Glomerular visceral epithelial cell (primary cell): ENCODE measurements at regions not wholly inside any gene's neighbourhood (a gene's known extent, or its start where the extent isn't known, plus 50 kb on each side); places are given as distances from the start of the nearest gene placed in this dataset.

ENCODE experiments used
- DNase-seq: peaks from one replicate; pipeline ENCODE4 v3.0.0-alpha.2; 2016; ENCODE audit errors: extremely low spot score

DNA sequence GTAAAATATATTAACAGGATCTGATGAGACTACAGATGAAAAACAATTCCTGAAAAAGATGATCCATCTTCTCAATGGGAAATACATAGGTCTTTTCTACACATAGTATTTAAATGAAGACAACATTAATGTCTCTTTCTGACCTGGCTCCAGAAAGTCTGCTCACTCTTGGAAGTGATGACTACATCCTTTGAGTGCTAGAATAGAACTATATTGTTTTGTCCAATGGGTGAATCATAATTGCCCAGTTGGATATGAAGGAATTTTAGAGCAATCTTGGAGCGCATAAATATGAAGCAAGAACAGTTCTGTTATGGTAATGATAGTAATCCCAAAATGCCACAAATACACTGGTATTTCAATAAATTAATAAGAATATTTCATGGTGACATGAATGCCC, 322.1 kb downstream of the DEPDC1B start:
- no peak for DNase-seq

DNA sequence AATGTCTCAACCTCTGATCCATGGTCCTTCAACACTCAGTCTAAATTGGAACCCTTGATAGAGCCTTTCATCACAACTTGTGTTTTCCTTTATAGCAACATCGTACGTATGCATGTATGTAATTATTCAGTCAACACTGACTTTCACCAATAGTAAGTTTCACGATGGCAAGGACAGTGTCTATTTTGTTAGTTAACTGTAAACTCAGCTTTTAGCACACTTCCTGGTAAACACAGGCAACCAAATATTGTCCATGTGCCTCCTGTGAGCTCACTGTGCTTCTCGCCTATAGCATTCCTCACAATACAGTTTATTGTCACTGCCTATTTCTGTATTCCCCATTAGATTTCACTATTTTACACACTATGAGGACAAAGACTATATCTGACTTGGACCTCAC, 323.1 kb downstream of the DEPDC1B start:
- DNase-seq: no peak

DNA sequence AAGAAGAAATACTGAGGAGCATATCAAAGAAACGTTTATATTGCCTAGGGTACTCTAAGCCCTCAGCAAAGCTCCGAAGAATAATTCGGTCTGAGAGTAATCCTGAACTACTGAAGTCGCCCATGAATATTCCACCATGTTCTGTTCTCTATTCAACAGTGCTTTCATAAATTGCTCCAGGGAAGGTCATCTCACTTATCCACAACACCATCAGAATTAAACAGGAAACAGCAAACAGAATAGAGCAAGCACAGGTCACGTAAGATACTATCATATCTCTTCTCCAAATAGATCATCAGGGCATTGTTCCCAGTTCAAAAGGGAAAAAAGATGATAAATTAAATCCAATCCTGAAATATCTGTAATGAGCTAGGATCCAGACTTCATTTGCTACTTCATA, 325.6 kb downstream of the DEPDC1B start:
- no peak for DNase-seq

DNA sequence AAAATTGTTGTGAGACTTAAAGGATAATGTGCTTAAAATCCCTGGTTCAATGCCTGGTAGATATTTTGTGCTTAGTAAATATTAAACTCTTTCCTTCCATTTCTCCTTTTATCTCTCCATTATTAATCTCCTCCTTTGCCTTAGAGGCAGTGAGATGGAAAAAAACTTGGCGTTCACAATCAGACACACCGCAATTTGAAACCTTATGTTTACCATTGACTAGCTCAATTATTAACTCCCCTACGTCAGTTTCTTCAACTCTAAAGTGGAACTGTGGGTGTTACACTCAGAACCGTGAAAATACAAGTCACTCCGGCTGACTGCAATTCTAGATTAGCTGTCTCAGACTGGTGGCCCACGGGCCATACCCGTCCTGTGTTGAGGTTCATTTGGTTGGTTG, 327.2 kb downstream of the DEPDC1B start:
- no peak for DNase-seq

DNA sequence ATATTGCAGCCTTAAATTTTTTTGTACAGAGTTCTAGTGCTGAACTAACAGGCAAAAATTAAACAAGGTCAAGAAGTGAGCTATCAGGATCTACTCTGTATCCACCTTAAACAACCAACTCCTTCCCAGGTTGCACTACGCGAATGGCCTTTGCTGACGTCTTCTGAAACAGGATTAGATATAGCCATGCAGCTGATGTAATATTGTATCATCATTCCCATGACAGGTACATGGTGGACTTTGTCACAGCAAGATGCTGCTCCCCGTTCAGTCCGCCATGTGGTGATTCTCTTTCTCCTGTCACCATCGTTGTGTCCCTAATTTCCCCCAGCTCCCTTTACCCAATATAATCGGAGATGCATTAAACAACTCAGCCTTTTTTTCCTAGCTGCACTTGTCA, 328.9 kb downstream of the DEPDC1B start:
- no peak for DNase-seq

DNA sequence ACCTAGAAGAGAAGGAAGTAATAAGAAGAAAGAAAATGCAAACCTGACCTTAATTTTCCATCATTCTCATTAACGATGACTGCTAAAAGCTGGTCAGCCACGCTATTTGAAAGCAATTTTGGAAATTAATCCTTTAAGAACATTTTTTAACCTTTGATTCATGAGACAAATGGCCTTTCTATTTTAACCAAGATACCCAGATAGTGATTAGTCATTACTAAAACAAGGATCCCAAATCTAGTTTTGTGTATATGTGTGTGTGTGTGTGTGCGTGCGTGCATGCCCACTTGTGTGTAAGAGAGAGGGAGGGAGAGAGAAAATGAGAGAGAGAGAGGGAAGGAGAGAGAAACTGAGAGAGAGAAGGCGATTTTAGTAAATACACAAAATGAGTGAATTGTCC, 329.5 kb downstream of the DEPDC1B start:
- DNase-seq: no peak

DNA sequence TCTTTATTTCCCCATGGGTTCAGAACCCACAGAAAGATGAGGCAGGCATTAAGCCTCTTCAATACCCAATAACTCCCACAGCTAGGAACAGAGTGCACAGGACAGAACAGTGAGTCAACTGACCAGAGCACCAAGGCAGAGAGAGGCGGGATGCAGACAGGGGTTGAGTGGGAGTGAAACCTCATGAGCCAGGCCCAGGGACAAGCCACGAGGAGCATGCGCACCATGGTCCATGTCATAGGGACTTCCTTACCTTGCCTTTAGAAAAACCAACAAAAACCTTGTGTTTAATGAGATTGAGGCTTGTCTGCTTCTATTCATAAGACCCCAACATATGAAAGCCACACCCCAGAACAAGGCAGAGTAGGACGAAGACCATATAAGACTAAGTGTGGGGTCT, 330.6 kb downstream of the DEPDC1B start:
- no peak for DNase-seq

DNA sequence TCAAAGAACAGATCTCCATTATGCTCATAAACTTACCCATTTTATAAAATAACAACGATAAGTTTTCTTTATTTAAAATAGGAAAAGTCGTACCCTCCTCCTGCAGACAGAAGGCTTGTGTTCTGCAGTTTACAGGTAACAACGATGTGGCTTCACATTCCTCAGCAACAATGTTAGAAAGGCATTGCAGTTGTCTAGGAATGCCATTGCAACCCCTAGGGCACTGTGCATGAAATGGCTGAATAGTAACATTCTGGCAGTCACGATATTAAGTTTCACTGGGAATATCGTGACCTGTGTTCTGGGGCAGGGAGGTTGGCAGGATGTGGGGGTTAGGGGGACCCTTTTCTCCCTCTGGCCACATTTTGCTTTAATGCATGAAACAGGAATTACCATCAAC, 331.9 kb downstream of the DEPDC1B start:
- no peak for DNase-seq

DNA sequence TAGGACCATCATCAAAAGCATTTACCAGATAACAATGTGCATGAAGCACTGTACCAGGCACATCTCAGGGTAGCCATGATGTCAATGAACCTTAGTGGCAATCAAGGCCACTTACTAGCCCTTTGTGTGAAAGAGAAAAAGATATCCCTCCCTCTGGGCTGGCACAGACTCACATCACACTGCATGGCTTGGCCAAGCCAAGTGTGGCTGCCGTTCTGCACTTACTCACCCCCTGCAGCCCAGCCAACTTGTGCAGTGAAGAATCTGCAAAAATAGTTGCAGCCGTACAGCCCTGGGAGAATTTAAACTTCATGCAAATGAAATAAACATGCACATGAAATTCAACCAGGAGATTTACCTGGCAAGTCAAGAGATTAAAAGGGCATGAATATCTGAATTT, 333.5 kb downstream of the DEPDC1B start:
- no peak for DNase-seq

DNA sequence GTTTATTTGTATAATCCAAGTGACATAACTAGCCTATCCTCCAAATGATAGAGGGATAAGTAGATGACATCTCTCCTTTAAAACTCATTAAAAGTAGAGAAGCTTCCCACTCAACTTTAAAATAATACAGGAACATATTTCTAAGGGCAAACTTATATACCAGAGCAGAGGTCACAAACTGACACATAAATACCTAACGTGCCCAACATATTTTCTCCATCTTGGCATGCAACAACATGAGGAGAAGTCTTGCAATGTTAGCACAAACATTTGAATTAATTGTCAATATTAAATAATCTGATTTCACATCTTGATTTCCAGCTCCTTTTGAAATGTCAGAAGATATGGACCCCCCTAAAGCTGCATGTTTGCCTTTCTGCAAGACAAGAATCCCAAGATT, 335.0 kb downstream of the DEPDC1B start:
- no peak for DNase-seq

DNA sequence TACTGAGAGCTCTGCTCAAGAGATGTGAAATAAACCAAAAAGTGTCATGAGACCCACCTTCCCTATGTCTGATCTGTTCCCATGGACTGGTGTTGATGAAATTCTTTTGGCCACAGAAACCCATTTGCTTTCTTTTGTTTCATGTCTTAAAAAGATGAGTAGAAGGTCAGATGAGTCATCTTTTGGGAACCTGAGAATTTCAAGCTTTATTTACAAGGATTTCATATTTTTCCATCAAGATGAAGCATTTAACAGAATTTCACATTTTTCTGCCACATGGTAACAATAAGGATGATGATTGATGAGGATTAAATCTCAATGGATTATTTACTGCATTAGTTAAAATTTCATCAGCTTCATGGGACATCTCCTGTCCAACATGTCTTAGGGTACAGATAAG, 337.8 kb downstream of the DEPDC1B start:
- no peak for DNase-seq

DNA sequence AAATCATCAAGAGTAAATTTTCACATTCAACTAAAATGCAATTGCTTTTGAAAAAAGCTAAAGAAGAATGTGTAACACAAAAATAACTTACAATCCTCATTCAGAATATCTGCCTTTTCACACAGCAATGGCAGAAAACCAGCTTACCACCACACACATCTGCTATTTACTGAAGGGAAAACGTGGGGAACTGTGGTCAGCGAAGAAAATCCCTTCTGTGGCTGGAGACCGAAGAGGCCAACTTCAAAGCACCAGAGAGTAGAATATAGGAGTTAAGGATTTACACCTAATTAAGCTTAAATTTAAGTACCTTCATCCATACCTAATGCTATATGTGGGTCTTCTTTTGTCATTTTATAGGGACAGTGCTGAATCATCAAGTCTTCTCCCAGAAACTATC, 339.6 kb downstream of the DEPDC1B start:
- DNase-seq: no peak

DNA sequence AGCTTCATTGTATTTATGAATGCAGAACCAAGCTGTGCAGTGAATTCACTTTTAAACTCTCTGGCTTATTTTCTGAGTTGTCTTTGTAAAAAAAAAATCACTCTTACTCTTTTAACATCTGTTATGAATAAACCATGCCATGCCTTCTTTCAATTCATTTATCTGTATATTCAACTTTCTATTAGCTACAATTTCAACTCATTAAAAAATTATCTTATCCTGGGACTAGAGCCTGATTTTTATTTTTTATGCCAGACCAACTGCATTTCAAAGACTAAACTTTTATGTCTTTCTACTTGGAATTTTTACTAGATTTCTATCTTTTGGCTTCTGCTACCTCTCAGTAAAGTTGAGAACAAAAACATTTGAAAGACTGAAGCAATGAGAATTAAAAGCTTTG, 342.7 kb downstream of the DEPDC1B start:
- no peak for DNase-seq

DNA sequence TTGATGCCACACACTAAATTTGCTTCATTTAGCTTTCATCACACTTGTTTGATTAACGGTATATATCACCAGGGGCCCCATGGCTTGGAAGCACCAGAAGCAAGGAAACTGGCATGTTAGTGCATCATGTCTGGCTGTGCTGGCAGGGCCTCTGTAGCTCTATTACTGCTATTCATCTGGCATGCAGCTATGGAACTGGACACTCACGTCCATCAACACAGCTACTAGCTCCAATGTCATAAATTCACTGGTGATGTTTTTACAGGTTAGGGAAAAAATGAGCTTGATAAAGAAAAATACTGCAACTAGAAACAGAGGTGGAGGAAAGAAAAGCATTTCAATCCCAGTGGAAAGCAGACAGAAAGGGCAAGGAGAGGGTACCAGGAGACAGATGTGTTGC, 343.2 kb downstream of the DEPDC1B start:
- no peak for DNase-seq

DNA sequence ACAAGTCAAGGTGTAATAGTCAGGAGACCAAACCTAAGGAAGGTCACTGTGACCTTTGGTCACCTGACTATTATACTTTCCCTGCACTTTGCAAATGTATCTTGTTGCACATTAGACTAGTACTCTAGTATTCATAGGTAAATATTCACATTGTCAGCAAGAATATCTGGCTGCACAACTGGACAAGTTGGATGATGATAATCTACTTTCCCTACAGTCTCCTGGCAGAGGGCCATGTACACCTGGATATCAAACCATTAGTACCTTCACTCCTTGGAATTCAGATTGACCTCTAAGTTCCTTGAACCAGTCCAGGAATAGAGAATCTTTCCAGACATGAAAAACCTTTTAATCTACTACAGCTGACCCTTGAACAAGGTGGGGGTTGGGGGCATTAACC, 344.8 kb downstream of the DEPDC1B start:
- DNase-seq: no peak

DNA sequence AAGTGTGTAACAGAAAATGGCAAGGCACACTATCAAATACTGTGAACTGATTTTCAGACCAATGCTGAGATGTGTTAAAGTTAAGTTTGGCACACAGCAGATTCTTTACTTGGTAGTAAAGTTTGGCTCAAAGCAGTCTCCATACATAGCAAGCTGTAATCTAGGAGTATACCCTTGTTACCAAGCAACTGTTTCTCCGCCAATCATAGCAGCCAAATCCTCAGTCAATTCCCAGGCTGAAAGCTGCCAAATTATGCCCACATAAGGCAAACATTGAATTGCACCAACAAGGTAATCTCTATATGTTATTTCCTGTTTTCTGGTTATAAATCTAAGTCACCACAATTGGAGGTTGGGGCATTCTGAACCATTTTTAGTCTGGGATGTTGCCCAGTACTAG, 345.7 kb downstream of the DEPDC1B start:
- no peak for DNase-seq

DNA sequence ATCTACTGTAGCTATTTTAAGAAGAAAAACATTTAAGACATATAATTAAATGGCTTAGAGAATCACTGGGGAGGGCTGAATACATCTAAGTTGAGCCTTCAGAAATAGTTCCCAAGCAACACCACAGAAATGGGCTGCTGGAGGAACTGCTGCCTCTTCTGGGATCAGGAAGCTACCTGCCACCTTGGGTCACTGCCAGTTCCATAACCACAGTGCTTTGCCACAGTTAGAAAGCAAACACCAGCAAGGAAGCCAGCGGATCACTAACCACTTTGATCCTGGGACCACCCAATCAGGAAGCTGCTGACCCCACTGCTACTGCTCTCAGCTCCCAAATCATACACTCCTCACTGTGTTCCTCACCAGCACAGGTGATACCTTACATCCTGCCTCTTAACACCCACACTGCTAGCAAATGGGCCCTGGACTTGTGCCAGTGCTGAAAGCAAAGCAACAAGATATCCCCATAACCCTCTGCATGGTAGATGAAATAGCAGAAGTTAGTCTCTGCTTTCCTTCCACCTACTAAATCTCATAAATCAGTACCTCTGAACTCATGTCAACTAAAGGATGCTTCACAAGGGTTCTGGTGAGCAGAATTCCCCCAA, 346.9 kb downstream of the DEPDC1B start:
- DNase-seq: no peak

DNA sequence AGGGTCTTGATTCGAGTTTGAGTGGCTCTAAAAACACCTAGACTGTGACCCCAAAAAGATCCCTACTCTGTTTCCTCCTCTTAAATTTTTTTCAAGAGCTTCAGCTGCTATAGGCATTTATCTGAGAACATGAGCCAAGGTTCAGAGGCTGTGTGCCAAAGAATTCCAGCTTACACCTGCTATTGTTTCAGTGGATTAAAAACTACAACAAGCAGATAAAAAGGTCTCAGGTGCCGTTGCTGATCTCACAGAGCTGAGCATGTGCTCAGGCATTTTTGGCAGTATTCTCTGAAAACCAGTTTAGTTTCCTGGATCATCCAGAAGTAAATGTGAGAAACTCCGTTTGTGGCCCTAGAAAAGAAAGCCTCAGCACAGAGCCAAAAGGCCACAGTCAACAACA, 349.2 kb downstream of the DEPDC1B start:
- DNase-seq: no peak

DNA sequence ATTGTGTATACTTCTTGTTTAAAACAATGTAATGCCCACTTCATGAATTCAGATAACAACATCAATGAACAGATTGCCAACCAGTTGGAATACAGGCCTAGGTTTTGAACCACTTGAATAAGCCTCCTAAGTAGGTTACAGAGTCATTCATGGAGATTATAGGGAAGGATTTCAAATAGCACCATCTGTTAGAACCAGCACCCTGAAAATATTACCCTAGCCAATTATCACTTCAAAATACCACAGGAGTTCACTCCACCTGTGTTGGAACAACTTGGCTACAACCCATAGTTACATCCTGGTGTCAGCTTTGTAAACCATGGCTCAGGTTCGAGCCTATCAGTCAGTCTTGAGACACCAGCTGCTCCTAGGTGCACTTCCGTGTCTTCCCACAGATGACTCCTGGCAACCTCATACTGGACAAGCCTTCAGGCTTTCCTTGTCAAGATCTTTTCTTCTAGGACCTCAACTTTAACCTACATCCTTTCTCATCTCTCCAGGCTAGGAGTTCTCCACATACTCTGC, 350.0 kb downstream of the DEPDC1B start:
- no peak for DNase-seq

DNA sequence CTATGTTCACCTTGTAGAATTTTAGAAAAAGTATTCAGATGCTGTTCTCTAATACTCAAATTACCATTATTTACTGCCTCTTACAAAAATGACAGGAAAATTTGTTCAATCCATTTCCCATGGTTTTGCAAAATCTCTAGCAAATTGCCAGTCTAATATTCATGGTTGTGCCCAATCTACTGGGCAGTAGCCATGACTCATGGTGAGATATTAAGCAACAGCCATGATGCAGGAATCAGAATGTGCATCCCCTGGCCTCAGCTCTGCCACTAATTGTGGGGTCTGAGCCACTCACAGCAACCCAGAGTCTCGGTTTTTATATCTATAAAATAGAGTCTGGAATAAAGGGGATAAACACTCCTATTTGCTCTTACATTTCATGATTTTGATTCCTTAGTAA, 353.6 kb downstream of the DEPDC1B start:
- no peak for DNase-seq

DNA sequence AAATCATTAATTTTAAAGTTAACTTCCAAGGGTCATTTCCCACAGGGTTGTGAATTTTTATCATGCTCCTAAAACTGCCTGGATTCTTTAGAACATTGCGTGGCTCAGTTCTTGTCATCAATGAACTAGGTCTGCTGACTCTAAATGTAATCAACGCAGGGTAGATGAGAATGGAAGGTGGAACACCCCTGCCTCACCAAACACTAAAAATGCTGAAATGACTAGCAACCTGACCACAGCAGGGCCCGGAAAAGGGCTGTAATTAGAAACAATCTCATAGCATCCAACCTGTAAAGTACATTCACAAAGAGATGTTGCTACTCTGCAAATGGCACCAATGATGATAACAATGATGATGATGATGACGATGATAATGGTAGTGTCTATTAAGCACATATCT, 356.9 kb downstream of the DEPDC1B start:
- DNase-seq: no peak

DNA sequence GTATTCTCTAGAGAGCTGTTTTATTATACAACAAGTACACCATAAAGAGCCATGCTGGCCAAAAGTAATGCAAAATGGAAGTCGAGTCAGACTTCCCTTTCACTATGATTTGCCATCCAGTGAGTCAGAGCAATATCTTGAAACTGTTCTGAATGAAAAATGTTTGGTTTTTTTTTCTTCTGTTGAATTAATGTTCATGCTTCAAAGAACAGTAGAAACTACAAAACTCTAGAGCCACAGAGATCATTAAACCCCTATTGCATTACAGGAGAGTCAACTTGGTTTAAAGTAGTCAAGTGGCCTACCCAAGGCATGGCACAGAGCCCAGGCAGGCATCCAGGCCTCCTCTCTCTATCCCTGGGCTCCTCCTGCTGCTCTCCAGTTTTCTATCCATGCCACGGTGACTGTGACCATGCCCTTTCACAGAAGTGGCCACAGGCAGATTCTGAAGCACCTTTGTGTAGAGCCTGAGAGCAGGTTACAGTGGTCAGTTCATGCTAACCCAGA, 358.9 kb downstream of the DEPDC1B start:
- no peak for DNase-seq

DNA sequence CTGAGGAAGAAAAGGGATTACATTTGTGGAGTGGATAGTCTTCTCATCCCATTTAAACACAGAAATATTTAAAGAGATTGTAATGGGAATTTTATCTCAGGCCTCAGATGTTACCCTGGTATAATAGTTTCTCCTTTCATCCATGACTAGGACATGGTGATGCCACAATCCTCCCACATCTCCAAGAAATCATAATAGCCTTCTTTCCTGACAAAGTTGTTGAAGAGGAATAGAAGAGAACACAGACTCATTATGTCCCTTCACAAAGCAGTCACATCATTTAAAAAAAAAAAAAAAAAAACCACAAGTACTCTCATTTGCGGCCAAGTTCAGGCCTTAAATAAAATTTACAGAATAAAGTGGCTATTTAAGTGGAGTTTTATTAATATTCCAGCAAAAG, 359.6 kb downstream of the DEPDC1B start:
- no peak for DNase-seq

DNA sequence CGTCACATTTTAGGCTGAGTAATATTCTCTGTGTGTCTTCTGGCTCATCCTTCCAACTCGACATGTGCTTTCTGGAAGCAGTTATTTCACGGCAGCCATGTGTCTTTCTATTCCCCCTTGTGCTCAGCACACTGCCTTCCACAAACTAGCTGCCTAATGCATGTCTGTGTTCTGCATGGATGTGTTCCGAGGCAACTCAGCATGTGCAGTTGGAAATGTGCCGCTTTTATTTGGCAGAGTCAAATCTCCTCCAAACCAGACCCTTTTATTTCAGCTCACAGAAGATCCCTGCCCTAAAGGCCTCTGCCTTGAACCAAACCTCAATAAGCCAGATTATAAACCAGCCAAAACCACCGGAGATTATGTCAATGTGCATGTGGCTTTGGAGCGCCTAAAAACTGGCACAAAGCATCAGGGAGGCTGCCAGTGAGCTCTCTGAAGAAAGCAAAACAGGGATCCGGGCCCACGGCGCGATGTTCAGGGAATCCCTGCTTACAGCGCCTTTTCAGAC, 360.2 kb downstream of the DEPDC1B start:
- DNase-seq: no peak
